ENCODE measurements at regions not wholly inside any gene's neighbourhood (a gene's known extent, or its start where the extent isn't known, plus 50 kb on each side); places are given as distances from the start of the nearest gene placed in this dataset.

GRCh38 chr13:33615436-33615835 lies 202.5 kb upstream of the RFC3 start:
- TF ChIP-seq CTCF (conservative IDR thresholded peaks at IDR 0.05; ENCODE audit: low read depth, low read length), result no peak
- no peak for TF ChIP-seq EZH2 (IDR thresholded peaks at IDR 0.05; ENCODE audit: borderline replicate concordance, low read depth, low read length, poor library complexity, severe bottlenecking)
